Neural crest cell (in vitro differentiated cells): ENCODE measurements at regions not wholly inside any gene's neighbourhood (a gene's known extent, or its start where the extent isn't known, plus 50 kb on each side); places are given as distances from the start of the nearest gene placed in this dataset.

Source experiments
- DNase-seq: peaks from one replicate; pipeline ENCODE4 v3.0.0; 2021; ENCODE audit warnings: low read depth, mixed read lengths, low spot score
- H3K27ac Mint-ChIP-seq: one replicate; pipeline ENCODE4 v1.8.0; 2021; ENCODE audit warnings: mild to moderate bottlenecking, mixed read lengths; ENCODE audit not compliant: unreplicated experiment
- H3K27me3 Mint-ChIP-seq: 2 replicates; pipeline ENCODE4 v1.8.0; 2021; ENCODE audit warnings: low read depth, mild to moderate bottlenecking, mixed read lengths
- H3K36me3 Mint-ChIP-seq: 2 replicates; pipeline ENCODE4 v1.8.0; 2021; ENCODE audit warnings: low read depth, mild to moderate bottlenecking, mixed read lengths
- H3K4me1 Mint-ChIP-seq: 2 replicates; pipeline ENCODE4 v1.8.0; 2021; ENCODE audit warnings: mixed read lengths
- H3K4me3 Mint-ChIP-seq: one replicate; pipeline ENCODE4 v1.8.0; 2021; ENCODE audit warnings: mild to moderate bottlenecking, mixed read lengths
- H3K9me3 Mint-ChIP-seq: 2 replicates; pipeline ENCODE4 v1.8.0; 2021; ENCODE audit warnings: mixed read lengths
- CTCF ChIP-seq: fragments of 200-600 bp; sonication (generic); conservative IDR thresholded peaks from 2 replicates; pipeline ENCODE4 v1.5.0; 2021; ENCODE audit warnings: antibody characterized with exemption, mild to moderate bottlenecking

GRCh38 chr12:127245437-127245836 is 1021.5 kb upstream of the TMEM132C start:
- Mint-ChIP-seq H3K36me3 (no peaks in the 10 kb centered on the region), H3K4me1 (no peaks in the 10 kb centered on the region), H3K4me3 (no peak overlapping the region), H3K27me3 (peaks cover 17% of the 10 kb centered on the region), H3K27ac (no peak overlapping the region), H3K9me3 (peaks cover 2% of the 10 kb centered on the region)
- no peak for DNase-seq
- no peak for TF ChIP-seq CTCF

- no peak overlapping the region for H3K4me3 Mint-ChIP-seq
- peaks cover 31% of the 10 kb centered on the region for H3K27me3 Mint-ChIP-seq
- no peaks in the 10 kb centered on the region for H3K4me1 Mint-ChIP-seq
- H3K27ac Mint-ChIP-seq: no peak overlapping the region
- DNase-seq: no peak
- no peak for TF ChIP-seq CTCF
- no peaks in the 10 kb centered on the region for H3K36me3 Mint-ChIP-seq
- peaks cover 2% of the 10 kb centered on the region for H3K9me3 Mint-ChIP-seq
These were observed 1019.0 kb upstream of the TMEM132C start for GRCh38 chr12:127247937-127248336.

GRCh38 chr12:127249428-127249827 is 1017.5 kb upstream of the TMEM132C start:
- Mint-ChIP-seq H3K27ac (no peak overlapping the region), H3K27me3 (peaks cover 32% of the 10 kb centered on the region), H3K4me3 (no peak overlapping the region), H3K9me3 (no peaks in the 10 kb centered on the region), H3K4me1 (no peaks in the 10 kb centered on the region), H3K36me3 (no peaks in the 10 kb centered on the region)
- no peak for DNase-seq
- no peak for TF ChIP-seq CTCF

- H3K36me3 Mint-ChIP-seq: no peaks in the 10 kb centered on the region
- H3K27me3 Mint-ChIP-seq: peaks cover 25% of the 10 kb centered on the region
- no peak for TF ChIP-seq CTCF
- peaks cover 4% of the 10 kb centered on the region for H3K4me1 Mint-ChIP-seq
- H3K4me3 Mint-ChIP-seq: no peak overlapping the region
- DNase-seq: no peak
- no peak overlapping the region for H3K27ac Mint-ChIP-seq
- no peaks in the 10 kb centered on the region for H3K9me3 Mint-ChIP-seq
These were observed 1013.1 kb upstream of the TMEM132C start for GRCh38 chr12:127253797-127254327.

GRCh38 chr12:127254420-127254955 is 1012.5 kb upstream of the TMEM132C start:
- no peak for TF ChIP-seq CTCF
- DNase-seq: no peak
- Mint-ChIP-seq H3K27ac (no peak overlapping the region), H3K4me3 (no peak overlapping the region), H3K36me3 (no peaks in the 10 kb centered on the region), H3K9me3 (no peaks in the 10 kb centered on the region), H3K4me1 (peaks cover 4% of the 10 kb centered on the region), H3K27me3 (peaks cover 20% of the 10 kb centered on the region)
